ENCODE measurements at regions not wholly inside any gene's neighbourhood (a gene's known extent, or its start where the extent isn't known, plus 50 kb on each side); places are given as distances from the start of the nearest gene placed in this dataset.

GRCh38 chr21:17726047-17726829 is 92.9 kb downstream of the C21orf91 start (continued):
- TF ChIP-seq USF2 (IDR thresholded peaks at IDR 0.05; ENCODE audit: low read length): no peak

Data from H1 (cell line).